SH-SY5Y (cell line): ENCODE measurements at regions not wholly inside any gene's neighbourhood (a gene's known extent, or its start where the extent isn't known, plus 50 kb on each side); places are given as distances from the start of the nearest gene placed in this dataset.

Experiments
- GATA2 ChIP-seq: IDR thresholded peaks from 2 replicates; pipeline ENCODE4 v1.6.1; 2011; ENCODE audit warnings: mild to moderate bottlenecking, low read depth, low read length
- GATA3 ChIP-seq: IDR thresholded peaks from 2 replicates; pipeline ENCODE4 v1.6.1; 2011; ENCODE audit warnings: low read depth, mild to moderate bottlenecking, low read length, moderate library complexity

DNA sequence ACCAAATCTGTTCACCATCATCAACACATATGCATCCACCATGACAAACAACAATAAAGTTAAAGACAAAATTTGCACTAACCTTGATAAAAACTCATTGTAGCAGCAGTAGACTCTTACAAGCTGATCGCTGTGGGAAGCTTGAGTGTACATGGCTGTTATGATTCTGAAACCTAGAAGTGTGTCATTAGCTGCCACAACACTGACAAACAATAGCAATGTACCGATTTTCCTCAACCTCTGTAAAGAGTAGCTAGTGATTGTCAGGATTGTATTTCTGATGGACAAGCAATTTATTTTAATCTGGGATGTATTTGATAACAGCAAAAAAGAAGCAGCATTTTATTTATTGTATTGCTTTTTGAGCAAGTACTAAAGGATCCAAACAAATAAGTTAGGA, 1357.7 kb downstream of the ROBO1 start:
- TF ChIP-seq GATA2 (no peak), GATA3 (no peak)
